K562 (cell line): ENCODE measurements at regions not wholly inside any gene's neighbourhood (a gene's known extent, or its start where the extent isn't known, plus 50 kb on each side); places are given as distances from the start of the nearest gene placed in this dataset.

Experiments
- ATAC-seq: fragments of 200-7000 bp; cut with Tn5 transposase; 3 replicates; pipeline ENCODE4 v1.9.1; 2020; ENCODE audit warnings: moderate library complexity
- BruUV-seq: library from RNA; stranded (reverse); fragments of 400-500 nt; replicated peaks from 2 replicates; lab custom pipeline; 2021; lab: Mats Ljungman, UMichigan
- CTCF ChIA-PET: fragments of 300-600 bp; formaldehyde crosslinking; extraction: SDS; loops from one replicate; lab custom pipeline; 2021; ENCODE audit warnings: low intra/inter-chr PET ratio; lab: Yijun Ruan, JAX
- POLR2A ChIA-PET: fragments of 300-600, 350-650 bp; sonication (Branson Sonifier 250); formaldehyde crosslinking; extraction: SDS; loops from one replicate; lab custom pipeline; 2021; ENCODE audit warnings: antibody characterized with exemption, inconsistent platforms; lab: Yijun Ruan, JAX
- DNase-seq, 4 experiments: peaks; one replicate each; pipeline versions ENCODE4 v3.0.0 to v3.0.0-alpha.2; 2011 to 2018; ENCODE audit warnings: low spot score in 3 of 4, mixed read lengths in 3 of 4; ENCODE audit errors: extremely low read depth in 1 of 4
- FAIRE-seq: peaks from 2 replicates; lab custom pipeline; 2011; peaks lifted over from hg19 to GRCh38; lab: Jason Lieb, UNC
- H2AFZ ChIP-seq: 2 replicates; pipeline ENCODE4 v1.6.0; 2011; ENCODE audit warnings: low read depth, low read length, control low read depth, inconsistent platforms
- H3K27ac ChIP-seq: fragments of 200-600 bp; 3 replicates; pipeline ENCODE4 v1.8.0; 2011; ENCODE audit warnings: low read depth, mild to moderate bottlenecking, control low read depth, inconsistent platforms, low read length, moderate library complexity, mixed read lengths; ENCODE audit errors: extremely low read depth
- H3K27me3 ChIP-seq, 2 experiments: fragments of 300-600 bp in 1 of 2; 2 replicates in 1 of 2; 3 replicates in 1 of 2; pipeline versions ENCODE4 v1.6.0 to v1.8.0; 2011; ENCODE audit warnings: inconsistent platforms in 2 of 2, low read length in 2 of 2, mild to moderate bottlenecking in 1 of 2, mixed read lengths in 1 of 2, moderate library complexity in 1 of 2; ENCODE audit not compliant: control insufficient read depth in 2 of 2, insufficient read depth in 2 of 2
- H3K36me3 ChIP-seq: fragments of 300-600 bp; 3 replicates; pipeline ENCODE4 v1.8.0; 2011; ENCODE audit warnings: mild to moderate bottlenecking, low read length, inconsistent platforms; ENCODE audit not compliant: control insufficient read depth, insufficient read depth
- H3K4me1 ChIP-seq, 2 experiments: fragments of 200-600 bp in 1 of 2; replicated peaks in 1 of 2; 2 replicates in 1 of 2; 3 replicates in 1 of 2; pipeline versions ENCODE4 v1.5.1 to v1.8.0; 2011; ENCODE audit warnings: inconsistent platforms in 2 of 2, low read length in 2 of 2, mild to moderate bottlenecking in 1 of 2, mixed read lengths in 1 of 2, moderate library complexity in 1 of 2; ENCODE audit not compliant: control insufficient read depth in 2 of 2, insufficient read depth in 2 of 2
- H3K4me2 ChIP-seq: 2 replicates; pipeline ENCODE4 v1.6.1; 2011; ENCODE audit warnings: low read length, control low read depth, inconsistent platforms, mixed read lengths; ENCODE audit not compliant: insufficient read depth
- H3K4me3 ChIP-seq: fragments of 200-600 bp; sonication (generic), shearing (Covaris generic); 2 replicates; pipeline ENCODE4 v1.5.1; 2016; ENCODE audit warnings: control low read depth, inconsistent platforms
- H3K79me2 ChIP-seq: fragments of 200-600 bp; 3 replicates; pipeline ENCODE4 v1.8.0; 2011; ENCODE audit warnings: low read length, inconsistent platforms; ENCODE audit not compliant: control insufficient read depth, insufficient read depth
- H3K9ac ChIP-seq, 2 experiments: 2 replicates each; pipeline versions ENCODE4 v1.6.0 to v1.6.1; 2011; ENCODE audit warnings: low read depth in 2 of 2, low read length in 2 of 2, control low read depth in 1 of 2, inconsistent platforms in 1 of 2, mild to moderate bottlenecking in 1 of 2, mixed read lengths in 1 of 2; ENCODE audit not compliant: insufficient read depth in 1 of 2
- H3K9me1 ChIP-seq: one replicate; pipeline ENCODE4 v1.6.0; 2011; ENCODE audit warnings: inconsistent platforms, mild to moderate bottlenecking, low read length, moderate library complexity; ENCODE audit not compliant: control insufficient read depth, insufficient read depth
- H3K9me3 ChIP-seq: replicated peaks from 2 replicates; pipeline ENCODE4 v1.5.1; 2011; ENCODE audit warnings: low read depth, low read length, inconsistent platforms; ENCODE audit not compliant: control insufficient read depth, insufficient read depth
- H4K20me1 ChIP-seq: replicated peaks from 2 replicates; pipeline ENCODE4 v1.6.1; 2011; ENCODE audit warnings: low read length, inconsistent platforms, mixed read lengths; ENCODE audit not compliant: control insufficient read depth, insufficient read depth
- EHMT2 ChIP-seq: fragments of 450-650 bp; IDR thresholded peaks from 2 replicates; pipeline ENCODE4 v1.6.1; 2018; ENCODE audit warnings: antibody characterized with exemption
- MYBL2 ChIP-seq, 2 experiments: fragments of 450-650 bp in 1 of 2; sonication (generic) in 1 of 2; formaldehyde crosslinking in 1 of 2; IDR thresholded peaks; 2 replicates each; pipeline versions ENCODE4 v1.6.1 to v1.8.1; 2017 to 2022; ENCODE audit warnings: borderline replicate concordance in 1 of 2, inconsistent platforms in 1 of 2, low read depth in 1 of 2, mild to moderate bottlenecking in 1 of 2, missing genetic modification reagents in 1 of 2, moderate library complexity in 1 of 2
- TCF7L2 ChIP-seq: fragments of 150-350 bp; IDR thresholded peaks from 2 replicates; pipeline ENCODE4 v1.6.1; 2016; ENCODE audit warnings: low read depth, mild to moderate bottlenecking, low read length, moderate library complexity
- ZNF140 ChIP-seq: fragments of 250-450 bp; sonication (Bioruptor Pico); IDR thresholded peaks from 2 replicates; pipeline ENCODE4 v1.8.0; 2021; ENCODE audit warnings: moderate library complexity, mild to moderate bottlenecking, inconsistent platforms
- WGBS: fragments of 100-300 bp; shearing (Covaris generic); methylation state at CpG from one replicate; pipeline ENCODE4 v1.1.6; 2016; ENCODE audit warnings: low coverage, mixed read lengths; ENCODE audit not compliant: insufficient coverage; ENCODE audit errors: missing lambda C conversion rate; 5-methylcytosine and 5-hydroxymethylcytosine counted together
- in situ Hi-C: fragments of 300-500 bp; cut with MboI; formaldehyde crosslinking; loops from 4 replicates; pipeline ENCODE4 v1.15.0; 2018; ENCODE audit warnings: inconsistent platforms, mixed read lengths
- intact Hi-C: fragments of 100-400 bp; cut with micrococcal nuclease; formaldehyde crosslinking; loops from 2 replicates; pipeline ENCODE4 v1.14.2; 2022
- TF ChIP-seq, protein P1 (sequence below): fragments of 450-650 bp; IDR thresholded peaks from 2 replicates; pipeline ENCODE4 v1.6.1; 2016; ENCODE audit warnings: antibody characterized with exemption
- TF ChIP-seq, protein P2 (sequence below): sonication (generic); formaldehyde crosslinking; IDR thresholded peaks from 2 replicates; pipeline ENCODE4 v1.8.0; 2022; ENCODE audit warnings: missing genetic modification reagents, mild to moderate bottlenecking, borderline replicate concordance

DNA sequence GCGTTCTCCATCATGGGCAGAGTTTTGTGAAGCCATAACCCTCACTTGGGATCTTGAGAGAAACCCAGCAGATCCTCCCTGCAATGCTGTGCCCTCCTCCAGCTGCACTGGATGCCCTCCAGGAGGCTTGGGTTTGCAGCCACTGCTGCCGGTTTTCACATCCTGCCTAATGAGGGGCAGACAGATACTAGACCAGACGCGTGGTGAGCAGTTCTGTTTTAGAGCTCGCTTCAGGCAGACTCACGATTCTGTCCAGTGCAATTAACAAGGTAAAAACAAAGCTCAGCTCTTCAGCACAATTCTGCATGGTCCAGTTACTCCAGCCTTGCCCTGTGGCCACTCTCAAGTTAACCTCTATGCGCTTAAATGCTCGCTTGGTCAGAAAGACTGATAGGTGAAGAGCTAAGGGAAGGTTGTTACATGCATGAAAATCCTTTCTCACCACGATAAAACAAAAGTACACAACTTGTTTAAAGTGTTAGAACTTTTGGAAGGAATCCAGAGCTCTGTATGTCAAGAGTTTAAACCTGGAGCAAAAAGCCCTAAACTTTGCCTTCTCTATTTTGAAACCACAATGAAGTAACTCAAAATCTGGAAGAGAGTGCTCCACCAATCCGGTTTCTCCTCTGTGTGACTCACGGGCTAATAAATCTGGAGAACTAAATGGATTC lies 292.3 kb upstream of the FAT3 start:
- WGBS = 18% methylated on average over 11 of the region's 11 CpGs
- intact Hi-C loops (no loop called here), in situ Hi-C loops (no loop called here)
- FAIRE-seq (no peak), ATAC-seq (no peak)
- Histone ChIP-seq H3K27me3 (no peaks in the 10 kb centered on the region), H3K36me3 (no peaks in the 10 kb centered on the region), H3K9me3 (no peaks in the 10 kb centered on the region), H3K79me2 (no peaks in the 10 kb centered on the region), H3K9me1 (no peaks in the 10 kb centered on the region), H3K4me3 (no peak overlapping the region), H3K9ac (no peak overlapping the region), H4K20me1 (no peaks in the 10 kb centered on the region)
- BruUV-seq = no TSS peak
- CTCF ChIA-PET = no interaction called here
- no peak for TF ChIP-seq TCF7L2
- TF ChIP-seq, protein P1, sequence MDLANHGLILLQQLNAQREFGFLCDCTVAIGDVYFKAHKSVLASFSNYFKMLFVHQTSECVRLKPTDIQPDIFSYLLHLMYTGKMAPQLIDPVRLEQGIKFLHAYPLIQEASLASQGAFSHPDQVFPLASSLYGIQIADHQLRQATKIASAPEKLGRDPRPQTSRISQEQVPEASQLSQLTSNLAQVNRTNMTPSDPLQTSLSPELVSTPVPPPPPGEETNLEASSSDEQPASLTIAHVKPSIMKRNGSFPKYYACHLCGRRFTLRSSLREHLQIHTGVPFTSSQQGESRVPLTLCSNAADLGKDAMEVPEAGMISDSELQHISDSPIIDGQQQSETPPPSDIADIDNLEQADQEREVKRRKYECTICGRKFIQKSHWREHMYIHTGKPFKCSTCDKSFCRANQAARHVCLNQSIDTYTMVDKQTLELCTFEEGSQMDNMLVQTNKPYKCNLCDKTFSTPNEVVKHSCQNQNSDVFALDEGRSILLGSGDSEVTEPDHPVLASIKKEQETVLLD = no peak
- TF ChIP-seq, all 486 proteins: peak for 0
- POLR2A ChIA-PET = no interaction called here
- Histone ChIP-seq H3K4me1 (no peaks in the 10 kb centered on the region), H3K4me2 (no peak overlapping the region), H2AFZ (no peak overlapping the region), H3K27ac (no peak overlapping the region)
- no peak for DNase-seq

DNA sequence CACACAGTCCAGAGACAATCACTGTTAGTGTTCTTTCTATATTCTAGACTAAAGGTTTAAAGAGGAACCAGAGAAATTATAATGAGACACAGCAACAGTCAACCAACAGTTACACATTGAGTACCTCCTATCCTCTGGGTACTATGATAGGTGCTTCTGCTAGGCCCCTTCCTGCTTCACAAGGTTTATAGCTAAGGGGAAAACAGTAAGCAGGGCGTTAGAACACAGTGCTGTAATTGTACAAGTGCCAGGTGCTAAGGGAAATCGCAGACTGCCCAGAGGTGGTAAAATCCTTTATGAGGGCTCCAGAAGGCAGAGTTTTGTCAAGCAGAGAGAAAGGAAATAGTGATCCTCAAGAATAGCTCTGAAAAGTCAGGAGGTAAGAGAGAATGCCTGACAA lies 297.2 kb upstream of the FAT3 start:
- Histone ChIP-seq H3K9ac (no peak overlapping the region), H3K9me1 (no peaks in the 10 kb centered on the region), H3K9me3 (no peaks in the 10 kb centered on the region), H3K36me3 (no peaks in the 10 kb centered on the region), H3K4me1 (no peaks in the 10 kb centered on the region), H3K27ac (no peak overlapping the region), H3K4me2 (no peak overlapping the region), H2AFZ (0 out of 2 replicates have a peak overlapping the region, but pooled peaks have one; percentile 2), H3K4me3 (no peak overlapping the region), H4K20me1 (no peaks in the 10 kb centered on the region), H3K79me2 (no peaks in the 10 kb centered on the region), H3K27me3 (no peaks in the 10 kb centered on the region)
- WGBS = 7% methylated on average over 2 of the region's 2 CpGs
- intact Hi-C loops = no loop called here
- DNase-seq (no peak), FAIRE-seq (no peak), ATAC-seq (no peak)
- BruUV-seq = no TSS peak
- in situ Hi-C loops = no loop called here
- ChIA-PET POLR2A (no interaction called here), CTCF (no interaction called here)
- TF ChIP-seq MYBL2 (IDR thresholded peaks at IDR 0.05; ENCODE audit: low read depth) = no peak
- no peak for TF ChIP-seq MYBL2 (CRISPR knock-in tag; IDR thresholded peaks at IDR 0.05; ENCODE audit: borderline replicate concordance)
- no peak for TF ChIP-seq ZNF140
- TF ChIP-seq, protein P2, sequence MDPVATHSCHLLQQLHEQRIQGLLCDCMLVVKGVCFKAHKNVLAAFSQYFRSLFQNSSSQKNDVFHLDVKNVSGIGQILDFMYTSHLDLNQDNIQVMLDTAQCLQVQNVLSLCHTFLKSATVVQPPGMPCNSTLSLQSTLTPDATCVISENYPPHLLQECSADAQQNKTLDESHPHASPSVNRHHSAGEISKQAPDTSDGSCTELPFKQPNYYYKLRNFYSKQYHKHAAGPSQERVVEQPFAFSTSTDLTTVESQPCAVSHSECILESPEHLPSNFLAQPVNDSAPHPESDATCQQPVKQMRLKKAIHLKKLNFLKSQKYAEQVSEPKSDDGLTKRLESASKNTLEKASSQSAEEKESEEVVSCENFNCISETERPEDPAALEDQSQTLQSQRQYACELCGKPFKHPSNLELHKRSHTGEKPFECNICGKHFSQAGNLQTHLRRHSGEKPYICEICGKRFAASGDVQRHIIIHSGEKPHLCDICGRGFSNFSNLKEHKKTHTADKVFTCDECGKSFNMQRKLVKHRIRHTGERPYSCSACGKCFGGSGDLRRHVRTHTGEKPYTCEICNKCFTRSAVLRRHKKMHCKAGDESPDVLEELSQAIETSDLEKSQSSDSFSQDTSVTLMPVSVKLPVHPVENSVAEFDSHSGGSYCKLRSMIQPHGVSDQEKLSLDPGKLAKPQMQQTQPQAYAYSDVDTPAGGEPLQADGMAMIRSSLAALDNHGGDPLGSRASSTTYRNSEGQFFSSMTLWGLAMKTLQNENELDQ (CRISPR knock-in tag) = no peak
- no peak for TF ChIP-seq EHMT2
